GM19438 (cell line): ENCODE measurements at regions not wholly inside any gene's neighbourhood (a gene's known extent, or its start where the extent isn't known, plus 50 kb on each side); places are given as distances from the start of the nearest gene placed in this dataset.
"Not testable (repeated sequence)": the region's sequence is repeated elsewhere in the genome, so short reads cannot be mapped to it uniquely, and the experiment has no call there.

ENCODE experiments used
- ATAC-seq: cut with Tn5 transposase; IDR thresholded peaks from one replicate; pipeline ENCODE4 v1.9.1; 2021; ENCODE audit warnings: low read depth; ENCODE audit not compliant: unreplicated experiment

DNA sequence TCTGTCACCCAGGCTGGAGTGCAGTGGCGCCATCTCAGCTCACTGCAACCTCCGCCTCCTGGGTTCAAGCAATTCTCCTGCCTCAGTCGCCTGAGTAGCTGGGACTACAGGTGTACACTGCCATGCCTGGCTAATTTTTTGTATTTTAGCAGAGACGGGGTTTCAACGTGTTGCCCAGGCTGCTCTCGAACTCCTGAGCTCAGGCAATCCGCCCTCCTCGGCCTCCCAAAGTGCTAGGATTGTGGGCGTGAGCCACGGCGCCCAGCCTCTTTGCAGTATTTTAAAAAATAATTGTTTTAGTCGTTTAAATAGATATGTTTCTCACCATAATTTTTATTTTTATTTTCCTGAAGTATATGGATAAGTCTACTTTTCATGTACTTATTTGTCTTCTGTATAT lies 452.9 kb upstream of the SPTLC3 start:
- not testable (repeated sequence) for ATAC-seq

DNA sequence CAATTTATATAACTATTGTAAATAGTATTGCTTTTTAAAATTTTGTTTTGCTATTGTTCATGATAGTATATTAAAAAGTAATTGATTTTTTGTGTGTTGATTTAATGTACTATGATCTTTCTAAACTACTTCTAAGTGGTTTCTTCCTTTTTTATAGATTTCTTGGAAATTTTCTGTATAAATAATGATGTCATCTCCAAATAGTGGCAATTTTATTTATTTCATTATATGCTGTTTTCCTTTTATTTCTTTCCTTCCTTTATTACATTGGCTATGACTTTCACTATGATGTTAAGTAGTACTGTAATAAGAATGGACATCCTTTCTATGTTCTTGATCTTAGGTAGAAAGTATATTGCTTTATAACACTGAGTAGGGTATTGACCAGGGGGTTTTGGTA lies 451.5 kb upstream of the SPTLC3 start:
- no peak for ATAC-seq

DNA sequence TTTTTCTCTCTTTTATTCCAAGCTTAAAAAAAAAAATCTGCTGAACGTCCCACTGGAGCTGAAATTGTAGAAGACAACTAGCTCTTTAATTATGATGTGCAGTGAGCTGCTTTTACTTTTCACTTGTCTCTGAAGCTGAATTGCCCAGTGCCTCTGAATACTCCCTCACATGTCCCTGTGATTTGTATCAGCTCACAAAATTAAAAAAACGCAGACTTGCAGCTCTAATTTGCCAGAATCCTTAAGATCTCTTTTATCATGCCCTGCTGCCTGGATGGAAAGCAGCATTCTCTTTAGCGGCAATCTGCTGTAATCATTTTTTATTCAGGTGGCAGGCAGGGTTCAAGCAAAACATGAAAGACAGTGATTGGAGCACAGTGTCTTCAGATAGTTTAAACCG lies 443.8 kb upstream of the SPTLC3 start:
- ATAC-seq, result no peak

DNA sequence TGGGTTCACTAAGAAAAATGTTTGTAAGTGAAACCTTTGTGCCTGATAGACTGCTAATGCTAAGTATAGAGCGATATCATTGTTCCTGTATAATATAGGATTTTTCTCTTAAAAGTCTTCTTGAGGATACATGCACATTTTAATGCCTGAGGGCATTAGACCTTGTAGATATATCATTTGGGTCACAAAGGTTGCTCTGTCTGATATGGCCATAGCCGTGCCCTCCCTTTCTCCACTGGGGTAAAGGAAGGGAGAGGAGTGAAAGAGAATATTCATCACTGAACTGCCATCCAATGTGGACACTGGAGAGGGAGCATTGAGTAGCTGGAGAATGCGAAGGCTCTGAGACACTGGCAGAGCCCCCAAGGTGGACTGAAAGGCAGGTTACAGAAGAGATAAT lies 442.2 kb upstream of the SPTLC3 start:
- no peak for ATAC-seq

DNA sequence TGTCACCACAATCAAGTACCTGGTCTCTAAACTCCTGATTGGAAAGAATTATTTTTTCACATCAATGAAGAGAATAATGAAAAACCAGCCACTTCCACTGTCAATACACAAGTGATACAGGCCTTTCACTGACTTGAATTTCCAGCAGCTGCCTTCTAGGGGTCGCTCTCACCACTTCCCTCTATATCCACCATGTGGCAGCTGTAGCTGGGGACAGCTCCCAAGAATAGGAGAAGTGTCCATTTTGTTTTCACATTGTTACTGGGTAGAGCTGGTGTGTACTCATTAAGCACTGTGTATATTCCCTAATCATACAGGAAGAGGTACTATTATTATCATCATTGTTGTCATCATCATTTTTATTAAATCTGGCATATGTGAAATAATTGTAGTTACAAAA lies 438.4 kb upstream of the SPTLC3 start:
- no peak for ATAC-seq

DNA sequence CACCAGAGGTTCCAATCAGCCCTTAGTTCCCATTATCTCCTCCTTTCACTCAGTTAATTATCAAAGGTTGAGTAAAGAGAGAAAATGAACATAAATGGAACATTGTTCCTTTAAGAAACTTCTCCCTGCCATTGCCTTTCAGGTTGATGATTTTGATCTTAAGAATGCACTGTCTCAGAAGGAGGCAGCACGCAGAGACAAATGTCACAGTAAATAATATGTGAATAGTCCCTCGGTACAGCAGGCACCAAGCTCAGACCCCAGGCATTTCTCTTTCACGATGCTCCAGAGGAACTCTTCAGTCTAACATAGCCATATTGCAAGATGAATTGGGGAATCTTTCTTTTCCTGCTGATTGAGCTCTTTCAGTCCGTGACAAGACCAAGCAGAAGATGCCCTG lies 435.3 kb upstream of the SPTLC3 start:
- ATAC-seq, result no peak

DNA sequence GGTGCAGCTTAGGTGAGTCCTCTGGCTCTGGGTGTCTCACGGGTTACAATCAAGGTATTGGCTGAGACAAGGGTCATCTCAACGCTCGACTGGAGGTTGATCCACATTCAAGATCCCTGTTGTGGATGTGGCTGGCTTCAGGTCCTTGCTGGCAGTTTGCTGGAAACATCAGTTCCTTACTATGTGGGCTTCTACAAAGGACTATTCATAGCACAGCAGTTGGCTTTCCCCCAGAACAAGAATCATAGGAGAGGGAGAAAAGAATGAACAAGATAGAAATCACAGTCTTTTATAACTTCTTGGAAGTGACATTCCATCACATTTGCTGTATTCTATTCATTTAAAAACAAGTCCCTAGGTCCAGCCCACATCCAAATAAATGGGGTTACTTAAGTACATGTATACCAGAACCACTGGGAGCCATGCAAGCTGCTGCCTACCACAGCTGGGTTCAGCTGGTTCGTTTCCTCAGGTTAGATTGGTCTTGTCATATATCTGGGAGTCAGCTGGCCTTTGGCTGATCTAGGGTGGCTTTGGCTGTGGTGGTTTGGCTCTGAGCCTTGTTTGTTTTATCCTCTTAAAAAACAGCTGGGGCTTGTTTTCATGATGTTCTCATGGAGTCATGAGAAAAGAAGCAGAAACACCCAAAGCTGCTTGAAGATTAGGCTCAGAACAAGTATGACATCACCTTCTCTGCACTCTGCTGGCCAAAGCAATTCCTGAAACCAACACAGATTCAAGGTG lies 433.2 kb upstream of the SPTLC3 start:
- ATAC-seq, result no peak

DNA sequence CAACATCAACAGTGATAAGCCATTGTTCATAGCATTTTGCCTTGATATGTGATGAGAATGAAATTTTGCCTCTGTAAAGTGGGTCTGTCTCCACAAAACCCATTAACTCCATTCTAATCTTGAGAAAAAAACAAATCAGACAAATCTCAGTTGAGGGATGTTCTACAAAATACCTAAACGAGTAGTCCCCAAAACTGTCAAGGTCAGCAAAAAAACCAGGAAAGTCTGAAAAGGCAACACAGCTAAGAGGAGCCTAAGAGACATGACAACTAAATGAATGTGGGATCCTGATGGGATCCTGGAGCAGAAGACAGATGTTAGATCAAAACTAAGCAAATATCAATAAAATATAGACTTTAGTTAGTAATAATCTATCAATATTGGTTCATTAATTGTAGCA lies 431.6 kb upstream of the SPTLC3 start:
- no peak for ATAC-seq

DNA sequence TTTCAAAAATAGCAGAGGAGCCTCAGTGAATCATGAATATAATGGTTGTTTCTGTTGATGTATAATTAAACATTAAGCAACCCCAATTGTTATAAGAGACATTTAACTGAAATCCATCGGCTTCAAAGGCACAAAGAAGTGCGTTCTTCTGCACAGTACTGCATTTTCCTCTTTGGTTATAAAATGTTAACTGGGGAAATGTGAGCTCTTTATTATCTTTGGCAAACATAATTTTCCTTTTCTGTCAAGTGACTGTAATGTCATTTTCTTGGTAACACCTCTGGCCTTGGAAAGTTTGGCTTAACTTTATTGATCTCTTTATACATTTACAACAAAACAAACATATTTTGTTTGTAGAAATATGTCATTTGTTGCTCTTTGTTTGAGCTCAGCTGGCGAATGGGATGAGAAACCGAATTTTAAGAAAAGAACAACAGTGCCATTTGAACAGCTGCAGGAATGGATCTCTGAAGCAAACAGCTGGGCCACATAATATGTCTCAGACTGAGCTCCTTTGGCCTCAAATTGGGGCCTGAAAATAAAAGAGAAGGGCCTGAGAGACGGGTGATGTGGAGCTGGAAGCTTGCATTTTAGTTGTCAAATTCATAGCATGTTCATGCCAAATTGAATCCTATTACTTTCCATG lies 427.0 kb upstream of the SPTLC3 start:
- ATAC-seq, result no peak

DNA sequence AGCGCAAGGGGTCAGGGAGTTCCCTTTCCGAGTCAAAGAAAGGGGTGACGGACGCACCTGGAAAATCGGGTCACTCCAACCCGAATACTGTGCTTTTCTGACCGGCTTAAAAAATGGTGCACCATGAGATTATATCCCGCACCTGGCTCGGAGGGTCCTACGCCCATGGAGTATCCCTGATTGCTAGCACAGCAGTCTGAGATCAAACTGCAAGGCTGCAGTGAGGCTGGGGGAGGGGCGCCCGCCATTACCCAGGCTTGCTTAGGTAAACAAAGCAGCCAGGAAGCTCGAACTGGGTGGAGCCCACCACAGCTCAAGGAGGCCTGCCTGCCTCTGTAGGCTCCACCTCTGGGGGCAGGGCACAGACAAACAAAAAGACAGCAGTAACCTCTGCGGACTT lies 426.1 kb upstream of the SPTLC3 start:
- not testable (repeated sequence) for ATAC-seq

DNA sequence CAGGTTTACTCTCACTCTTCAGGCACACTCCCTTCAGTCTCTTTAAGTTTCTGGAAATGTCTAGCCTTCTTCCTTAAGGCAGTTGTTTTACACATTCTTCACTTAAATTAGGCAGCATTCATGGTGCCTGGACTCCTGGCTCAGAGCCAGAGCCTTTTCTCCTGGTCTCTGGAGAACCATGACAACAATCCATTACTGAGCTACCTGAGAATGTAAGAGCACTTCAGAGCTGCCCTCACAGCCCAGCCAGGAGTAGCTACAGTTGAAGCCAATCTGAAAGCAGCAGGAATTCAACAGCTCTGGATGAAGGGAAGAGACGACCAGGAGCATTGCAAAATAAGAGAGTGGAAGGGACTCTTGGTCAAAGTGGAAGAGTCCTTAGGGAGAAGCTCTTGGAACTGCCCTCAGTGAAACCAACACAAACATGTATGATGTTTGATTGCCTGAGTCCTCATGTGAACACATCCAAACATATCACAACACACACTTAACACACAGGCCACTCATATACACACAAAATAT lies 416.8 kb upstream of the SPTLC3 start:
- no peak for ATAC-seq

DNA sequence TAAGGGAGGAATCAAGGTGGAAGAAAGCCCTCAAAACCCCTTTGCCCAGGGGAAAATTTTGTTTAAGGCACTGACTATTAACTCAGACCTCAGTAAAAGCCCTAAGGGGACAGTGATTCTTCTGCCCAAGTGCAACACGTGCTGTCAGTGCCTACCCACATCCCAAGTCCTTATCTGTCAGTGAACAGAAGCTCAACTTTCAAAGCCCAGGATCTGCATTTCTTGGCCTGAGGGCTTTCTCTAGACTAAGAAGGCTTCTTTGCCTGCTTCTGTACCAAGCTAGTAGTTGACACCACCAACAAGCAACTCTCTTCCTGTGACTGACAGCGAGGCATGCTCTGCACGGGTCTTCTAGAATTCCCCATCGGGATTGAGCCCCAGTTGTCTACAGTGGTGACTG lies 416.0 kb upstream of the SPTLC3 start:
- ATAC-seq, result no peak

DNA sequence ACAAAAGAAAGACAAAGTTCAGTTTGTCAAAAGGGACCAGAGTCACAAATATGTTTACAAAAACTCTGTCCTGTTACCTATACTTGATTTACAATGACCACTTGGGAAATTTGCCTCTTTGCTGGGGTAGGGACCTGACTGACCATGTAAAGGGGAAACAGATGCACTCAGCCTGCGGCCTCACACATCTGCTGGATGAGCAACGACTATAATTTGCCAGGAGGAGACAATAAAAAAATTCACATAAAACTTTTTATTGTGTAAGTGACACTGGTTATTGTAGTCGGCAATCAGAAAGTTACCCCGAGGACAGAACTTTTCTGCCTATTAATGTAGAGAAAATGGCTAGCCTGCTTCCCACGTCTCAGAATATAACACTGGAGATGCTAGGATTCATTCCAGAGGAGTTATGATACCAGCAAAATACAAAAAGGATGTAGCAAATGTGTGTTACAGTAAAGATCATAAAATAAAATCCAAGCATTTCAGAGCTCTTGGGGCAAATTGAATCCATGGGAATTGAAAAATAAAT lies 415.4 kb upstream of the SPTLC3 start:
- no peak for ATAC-seq

DNA sequence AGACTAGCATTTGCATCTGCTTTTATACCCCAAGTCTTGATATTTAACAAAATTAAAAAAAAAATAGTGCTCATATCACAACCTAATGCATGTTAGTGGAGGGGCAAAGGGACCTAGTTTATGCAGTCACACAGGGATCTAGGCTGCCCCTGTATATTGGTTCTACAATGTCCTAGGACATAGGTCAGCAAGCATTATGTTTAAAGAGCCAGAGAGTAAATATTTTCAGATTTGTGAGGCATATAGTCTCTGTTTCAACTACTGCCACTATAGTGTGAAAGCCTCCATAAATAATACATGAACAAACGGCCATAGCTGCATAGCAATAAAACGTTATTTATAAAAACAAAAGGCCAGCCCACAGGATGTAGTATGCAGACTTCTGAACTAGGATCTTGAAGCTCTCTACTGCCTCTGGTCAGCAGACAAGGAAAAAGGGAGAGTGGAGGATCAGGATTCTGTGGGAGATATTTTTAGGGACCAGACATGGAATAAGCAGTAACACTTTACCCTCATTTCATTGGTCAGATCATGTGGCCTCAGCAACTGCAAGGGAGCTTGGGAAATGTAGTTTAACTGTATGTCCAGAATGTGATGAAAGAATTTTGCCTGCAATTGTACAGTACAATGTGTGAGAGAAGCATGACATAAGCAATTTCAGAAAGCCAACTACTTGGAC lies 414.2 kb upstream of the SPTLC3 start:
- ATAC-seq, result no peak

DNA sequence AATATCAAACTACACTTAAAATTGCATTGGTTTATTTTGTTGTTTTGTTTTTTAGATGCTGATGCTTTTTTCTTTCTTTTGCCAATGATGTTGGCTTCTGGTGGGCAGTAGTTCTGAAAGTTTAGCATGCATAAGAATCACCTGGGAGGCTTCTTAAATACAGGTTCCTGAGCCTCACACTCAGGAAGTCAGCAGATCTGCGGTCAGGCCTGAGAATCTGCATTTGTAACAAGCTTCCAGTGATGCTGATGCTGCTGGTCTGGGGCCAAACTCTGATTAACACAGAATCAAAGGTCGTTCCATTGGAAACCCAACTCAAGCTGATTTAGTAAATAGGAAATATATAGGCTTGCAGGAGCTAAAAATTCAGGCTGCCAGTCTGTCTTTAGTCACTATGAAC lies 412.9 kb upstream of the SPTLC3 start:
- no peak for ATAC-seq

DNA sequence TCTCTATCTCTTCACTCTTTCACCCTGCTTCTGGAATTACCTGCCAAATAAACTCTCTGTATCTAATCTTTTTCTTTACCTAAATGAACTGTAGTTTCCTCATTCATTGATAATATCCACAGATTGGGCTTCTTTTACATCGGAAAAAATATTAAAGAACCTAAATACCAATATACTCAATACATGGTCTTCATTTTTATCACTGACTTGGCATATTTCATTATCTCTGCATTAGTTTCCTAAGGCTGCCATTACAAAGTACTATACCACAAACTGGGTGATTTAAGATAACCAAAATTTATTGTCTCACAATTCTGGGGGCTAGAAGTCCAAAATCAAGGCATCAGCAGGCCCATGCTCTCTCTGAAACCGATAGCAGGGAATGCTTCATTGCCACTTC lies 411.9 kb upstream of the SPTLC3 start:
- ATAC-seq, result no peak

DNA sequence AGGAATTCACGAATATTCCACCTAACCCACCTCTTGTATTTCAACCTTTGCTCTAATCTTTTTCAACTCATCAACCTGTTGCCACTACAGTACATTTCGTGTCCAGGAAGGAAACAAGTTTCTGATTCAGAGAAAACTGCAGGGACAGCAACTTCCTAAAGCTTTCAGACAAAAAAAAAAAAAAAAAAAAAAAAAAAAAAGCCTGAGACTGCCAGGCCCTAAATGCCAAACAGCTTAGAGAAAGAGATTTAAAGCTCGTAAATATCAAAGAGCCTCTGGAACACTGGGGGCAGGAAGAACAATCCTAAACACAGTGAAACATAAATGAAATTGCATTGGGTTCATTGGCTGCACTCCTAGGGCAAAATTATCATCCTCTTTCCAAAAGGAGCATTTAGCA lies 411.2 kb upstream of the SPTLC3 start:
- ATAC-seq, result no peak

DNA sequence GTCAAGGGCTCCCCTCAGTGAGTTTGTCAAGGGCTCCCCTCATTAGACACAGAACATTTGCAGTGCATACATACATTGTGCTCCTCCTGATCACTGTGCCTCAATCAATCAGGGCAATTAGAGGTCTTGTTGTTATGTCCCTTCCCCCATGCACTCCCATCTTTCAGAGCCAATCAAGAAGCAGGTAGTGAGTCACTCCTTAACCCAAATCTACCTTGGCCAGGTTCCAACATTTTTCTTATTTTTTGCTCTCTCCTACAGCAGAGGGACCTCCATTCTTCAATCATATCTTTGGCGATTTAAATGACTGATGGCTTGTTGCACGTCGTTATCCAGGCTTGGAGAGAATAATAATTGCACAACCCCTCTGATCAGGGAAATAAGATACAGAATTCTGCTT lies 409.9 kb upstream of the SPTLC3 start:
- no peak for ATAC-seq

DNA sequence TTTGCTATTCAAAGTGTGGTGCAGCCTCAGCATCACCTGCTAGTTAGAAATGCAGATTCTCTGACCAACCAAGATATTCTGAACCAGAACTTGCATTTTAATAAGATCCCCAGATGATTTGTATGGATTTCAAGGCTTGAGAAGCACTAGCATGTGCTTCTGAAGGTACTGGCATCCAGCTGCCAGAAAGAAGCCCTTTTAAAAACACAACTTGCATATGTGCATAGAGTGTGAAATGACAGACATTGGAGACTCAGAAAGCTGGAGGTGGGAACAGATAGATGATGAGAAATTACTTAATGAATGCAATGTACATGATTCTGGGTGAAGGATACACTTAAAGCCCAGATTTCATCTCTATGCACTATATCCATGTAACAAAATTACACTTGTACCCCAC lies 409.3 kb upstream of the SPTLC3 start:
- ATAC-seq, result no peak

DNA sequence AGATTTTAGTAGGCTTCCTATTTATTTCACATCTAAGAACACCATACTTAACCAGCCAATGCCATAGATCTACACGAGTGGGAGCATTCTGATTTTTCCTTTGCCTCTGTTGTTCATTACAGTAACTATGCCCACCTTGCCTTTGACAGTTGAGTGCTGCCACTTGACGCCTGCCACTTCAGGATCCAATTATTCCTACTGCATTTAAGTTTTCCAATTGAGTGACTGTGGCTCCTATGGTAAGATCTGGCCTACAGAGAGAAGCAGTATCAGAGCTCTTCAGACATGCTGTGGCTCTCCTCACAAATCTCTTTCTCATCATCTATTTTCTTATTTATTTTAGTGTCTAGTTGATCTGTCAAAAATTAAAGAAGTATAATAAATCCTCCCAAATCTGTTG lies 403.0 kb upstream of the SPTLC3 start:
- ATAC-seq, result no peak

DNA sequence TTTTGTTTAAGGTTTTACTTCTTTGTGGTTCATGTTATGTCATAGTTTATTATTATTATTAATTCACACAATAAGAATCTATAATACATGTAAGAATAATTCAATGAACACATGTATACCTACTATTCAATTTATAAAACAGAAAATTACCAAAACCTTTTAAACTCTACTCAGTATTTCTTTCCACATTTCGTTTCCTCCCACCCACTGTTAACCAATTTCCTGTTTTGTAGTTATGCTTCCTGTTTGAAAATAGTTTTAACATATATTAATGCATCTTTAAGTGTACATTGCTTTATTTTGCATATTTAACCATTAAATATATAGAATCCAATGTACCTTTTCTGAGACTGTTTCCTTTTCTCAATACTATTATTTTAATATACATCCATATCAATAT lies 397.9 kb upstream of the SPTLC3 start:
- ATAC-seq, result no peak

DNA sequence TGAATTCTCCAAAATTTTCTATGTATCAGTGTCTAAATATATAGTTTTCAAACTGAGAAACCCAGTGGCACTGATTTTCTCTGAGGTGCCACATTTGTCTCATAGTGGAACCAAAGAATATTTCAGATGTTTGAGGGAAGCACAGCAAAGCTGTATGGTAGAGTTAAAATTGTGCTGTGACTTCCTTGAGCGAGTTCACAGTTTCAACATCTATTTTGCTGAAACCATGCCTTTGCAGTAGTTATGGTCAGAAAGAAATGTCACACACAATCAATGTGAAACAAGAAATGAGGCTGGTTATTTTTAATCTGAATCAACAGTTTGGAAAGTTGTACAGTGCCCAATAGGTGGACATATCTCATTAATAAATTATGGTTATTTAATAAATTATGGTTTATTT lies 394.0 kb upstream of the SPTLC3 start:
- no peak for ATAC-seq
